DOHH2 (cell line): ENCODE measurements at regions not wholly inside any gene's neighbourhood (a gene's known extent, or its start where the extent isn't known, plus 50 kb on each side); places are given as distances from the start of the nearest gene placed in this dataset.

Experiments
- H3F3A ChIP-seq: fragments of 200-600 bp; sonication (generic), shearing (Covaris generic); 2 replicates; pipeline ENCODE4 v1.6.0; 2016; ENCODE audit warnings: antibody characterized with exemption, mild to moderate bottlenecking; ENCODE audit not compliant: control insufficient read depth, insufficient read depth
- H3K27ac ChIP-seq: fragments of 200-600 bp; sonication (generic); 2 replicates; pipeline ENCODE4 v1.5.1; 2014; ENCODE audit warnings: low read depth, mild to moderate bottlenecking, low read length, moderate library complexity
- H3K27me3 ChIP-seq: fragments of 200-600 bp; sonication (generic); 2 replicates; pipeline ENCODE4 v1.6.1; 2014; ENCODE audit warnings: mild to moderate bottlenecking, low read length, mixed read lengths; ENCODE audit not compliant: control insufficient read depth
- H3K36me3 ChIP-seq: fragments of 200-600 bp; sonication (generic); 2 replicates; pipeline ENCODE4 v1.6.1; 2014; ENCODE audit warnings: mild to moderate bottlenecking, low read length, moderate library complexity, mixed read lengths; ENCODE audit not compliant: control insufficient read depth
- H3K4me1 ChIP-seq: fragments of 200-600 bp; sonication (generic); 2 replicates; pipeline ENCODE4 v1.6.1; 2014; ENCODE audit warnings: mild to moderate bottlenecking, low read length, mixed read lengths; ENCODE audit not compliant: control insufficient read depth
- H3K4me2 ChIP-seq: fragments of 200-600 bp; sonication (generic); 2 replicates; pipeline ENCODE4 v1.6.0; 2014; ENCODE audit warnings: mild to moderate bottlenecking, low read length, moderate library complexity
- H3K4me3 ChIP-seq: fragments of 200-600 bp; sonication (generic); 2 replicates; pipeline ENCODE4 v1.5.1; 2014; ENCODE audit warnings: mild to moderate bottlenecking, low read length, mixed read lengths
- H3K79me2 ChIP-seq: fragments of 200-600 bp; sonication (generic); 2 replicates; pipeline ENCODE4 v1.6.1; 2014; ENCODE audit warnings: mild to moderate bottlenecking, low read length, mixed read lengths; ENCODE audit not compliant: control insufficient read depth
- H3K9me2 ChIP-seq: fragments of 200-600 bp; sonication (generic); replicated peaks from 2 replicates; pipeline ENCODE4 v1.6.1; 2014; ENCODE audit warnings: mild to moderate bottlenecking, low read length, mixed read lengths; ENCODE audit not compliant: control insufficient read depth
- H3K9me3 ChIP-seq: fragments of 200-600 bp; sonication (generic); 2 replicates; pipeline ENCODE4 v1.6.1; 2014; ENCODE audit warnings: antibody characterized with exemption, low read length, mixed read lengths; ENCODE audit not compliant: control insufficient read depth, insufficient read depth
- H4K20me1 ChIP-seq: fragments of 200-600 bp; sonication (generic); 2 replicates; pipeline ENCODE4 v1.6.0; 2014; ENCODE audit warnings: low read depth, mild to moderate bottlenecking, antibody characterized with exemption, low read length, moderate library complexity; ENCODE audit not compliant: control insufficient read depth, insufficient read depth
- CTCF ChIP-seq: fragments of 200-600 bp; sonication (generic); IDR thresholded peaks from one replicate; pipeline ENCODE4 v1.5.1; 2014; ENCODE audit warnings: antibody characterized with exemption, mild to moderate bottlenecking, low read depth, low read length; ENCODE audit not compliant: poor library complexity, severe bottlenecking
- EZH2phosphoT487 ChIP-seq: fragments of 200-600 bp; sonication (generic); IDR thresholded peaks from 2 replicates; pipeline ENCODE4 v1.6.1; 2017; ENCODE audit warnings: borderline replicate concordance, mild to moderate bottlenecking, antibody characterized with exemption, low read length, moderate library complexity, mixed read lengths

- Histone ChIP-seq H3K9me3 (no peaks in the 10 kb centered on the region), H3K27me3 (no peaks in the 10 kb centered on the region), H3K4me2 (no peak overlapping the region), H3K9me2 (no peaks in the 10 kb centered on the region), H3K4me1 (no peaks in the 10 kb centered on the region), H3F3A (no peaks in the 10 kb centered on the region), H3K79me2 (no peaks in the 10 kb centered on the region), H3K36me3 (no peaks in the 10 kb centered on the region), H4K20me1 (no peaks in the 10 kb centered on the region), H3K4me3 (no peak overlapping the region), H3K27ac (no peak overlapping the region)
- peak; percentile 61 for TF ChIP-seq CTCF
- TF ChIP-seq EZH2phosphoT487 = no peak
Measured at GRCh38 chr5:173451031-173451430, 122.8 kb upstream of the STC2 start.

DNA sequence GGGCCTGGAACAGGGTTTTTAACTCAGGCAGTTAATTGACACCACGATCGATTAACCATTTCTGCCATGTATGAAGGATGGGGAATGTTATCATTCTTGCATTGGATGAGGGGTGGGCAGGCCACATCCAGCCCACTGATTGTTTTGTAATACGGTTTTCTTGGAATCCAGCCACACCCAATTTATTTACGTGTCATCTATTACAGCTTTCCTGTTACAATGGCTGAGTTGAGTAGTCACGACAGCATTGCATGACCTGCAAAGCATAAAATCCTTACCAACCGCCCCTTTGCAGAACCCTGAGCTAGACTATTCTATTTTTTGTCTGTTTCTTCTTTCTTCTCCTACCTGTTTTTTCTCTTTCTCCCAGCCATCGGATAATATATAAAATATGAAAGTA lies 122.0 kb upstream of the STC2 start:
- Histone ChIP-seq H3K4me3 (no peak overlapping the region), H3F3A (no peaks in the 10 kb centered on the region), H3K27me3 (peaks cover 2% of the 10 kb centered on the region; the same call in 1 of the 2 replicates), H3K36me3 (no peaks in the 10 kb centered on the region), H4K20me1 (no peaks in the 10 kb centered on the region), H3K9me2 (no peaks in the 10 kb centered on the region), H3K4me2 (no peak overlapping the region), H3K4me1 (no peaks in the 10 kb centered on the region), H3K27ac (no peak overlapping the region), H3K79me2 (no peaks in the 10 kb centered on the region), H3K9me3 (no peaks in the 10 kb centered on the region)
- TF ChIP-seq EZH2phosphoT487 = no peak
- TF ChIP-seq CTCF = no peak

- H3K36me3 ChIP-seq = no peaks in the 10 kb centered on the region
- H3K9me2 ChIP-seq = no peaks in the 10 kb centered on the region
- H3K79me2 ChIP-seq = no peaks in the 10 kb centered on the region
- H3K27ac ChIP-seq = no peak overlapping the region
- no peaks in the 10 kb centered on the region for H3K4me1 ChIP-seq
- no peaks in the 10 kb centered on the region for H3F3A ChIP-seq
- H3K4me2 ChIP-seq = no peak overlapping the region
- peaks cover 2% of the 10 kb centered on the region for H3K27me3 ChIP-seq
- no peaks in the 10 kb centered on the region for H3K9me3 ChIP-seq
- no peaks in the 10 kb centered on the region for H4K20me1 ChIP-seq
- H3K4me3 ChIP-seq = no peak overlapping the region
- TF ChIP-seq EZH2phosphoT487 (no peak), CTCF (no peak)
Measured at GRCh38 chr5:173448856-173449255, 120.6 kb upstream of the STC2 start.

DNA sequence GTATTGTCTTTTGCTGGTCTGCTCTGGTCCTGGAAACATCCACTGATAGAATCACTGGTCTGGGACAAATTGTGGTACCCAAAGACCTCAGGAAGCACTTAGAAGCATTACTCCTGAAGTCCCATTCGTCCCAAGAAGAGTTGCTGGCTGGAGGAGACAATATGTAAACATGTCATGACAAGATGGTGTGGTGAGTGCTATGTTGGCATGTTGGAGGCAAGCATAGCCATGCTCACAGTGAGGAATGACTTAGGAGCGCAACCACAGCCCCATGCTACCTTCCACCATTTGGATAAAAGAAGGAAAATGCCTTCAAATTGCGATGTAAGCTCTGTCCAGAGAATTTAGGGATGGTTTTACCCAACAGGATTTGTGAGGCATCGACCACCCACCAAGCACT lies 115.8 kb upstream of the STC2 start:
- H3F3A ChIP-seq = no peaks in the 10 kb centered on the region
- no peak for TF ChIP-seq CTCF
- no peak for TF ChIP-seq EZH2phosphoT487

More for the DNA sequence above, 115.8 kb upstream of the STC2 start:
- H3K9me3 ChIP-seq = no peaks in the 10 kb centered on the region
- H3K27ac ChIP-seq = no peak overlapping the region
- no peaks in the 10 kb centered on the region for H3K36me3 ChIP-seq
- no peaks in the 10 kb centered on the region for H3K79me2 ChIP-seq
- H4K20me1 ChIP-seq = no peaks in the 10 kb centered on the region
- peaks cover 2% of the 10 kb centered on the region for H3K27me3 ChIP-seq
- H3K4me3 ChIP-seq = no peak overlapping the region
- no peaks in the 10 kb centered on the region for H3K4me1 ChIP-seq
- H3K9me2 ChIP-seq = no peaks in the 10 kb centered on the region
- H3K4me2 ChIP-seq = no peak overlapping the region
